ENCODE measurements at regions not wholly inside any gene's neighbourhood (a gene's known extent, or its start where the extent isn't known, plus 50 kb on each side); places are given as distances from the start of the nearest gene placed in this dataset.

DNA sequence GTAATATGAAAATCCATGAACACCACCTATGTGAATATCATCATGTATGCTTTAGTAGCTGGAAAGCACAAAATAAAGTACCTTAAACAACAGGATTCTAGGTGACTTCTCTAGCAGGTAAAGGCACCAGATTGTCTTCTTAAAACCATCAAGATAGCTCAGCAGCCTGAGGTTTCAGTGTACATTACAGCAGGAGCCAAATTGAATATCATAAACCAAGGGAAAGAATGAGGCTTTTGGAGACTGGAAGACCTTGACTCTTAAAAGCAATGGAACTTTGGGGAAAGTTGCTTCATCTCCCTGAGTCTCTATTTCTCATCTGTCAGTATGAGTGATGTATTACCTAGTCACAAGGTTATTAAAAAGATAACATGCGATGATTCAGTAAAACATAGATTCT lies 429.7 kb upstream of the SPHKAP start:
- TF ChIP-seq POLR2A (IDR thresholded peaks at IDR 0.05): no peak
- TF ChIP-seq, protein P1, sequence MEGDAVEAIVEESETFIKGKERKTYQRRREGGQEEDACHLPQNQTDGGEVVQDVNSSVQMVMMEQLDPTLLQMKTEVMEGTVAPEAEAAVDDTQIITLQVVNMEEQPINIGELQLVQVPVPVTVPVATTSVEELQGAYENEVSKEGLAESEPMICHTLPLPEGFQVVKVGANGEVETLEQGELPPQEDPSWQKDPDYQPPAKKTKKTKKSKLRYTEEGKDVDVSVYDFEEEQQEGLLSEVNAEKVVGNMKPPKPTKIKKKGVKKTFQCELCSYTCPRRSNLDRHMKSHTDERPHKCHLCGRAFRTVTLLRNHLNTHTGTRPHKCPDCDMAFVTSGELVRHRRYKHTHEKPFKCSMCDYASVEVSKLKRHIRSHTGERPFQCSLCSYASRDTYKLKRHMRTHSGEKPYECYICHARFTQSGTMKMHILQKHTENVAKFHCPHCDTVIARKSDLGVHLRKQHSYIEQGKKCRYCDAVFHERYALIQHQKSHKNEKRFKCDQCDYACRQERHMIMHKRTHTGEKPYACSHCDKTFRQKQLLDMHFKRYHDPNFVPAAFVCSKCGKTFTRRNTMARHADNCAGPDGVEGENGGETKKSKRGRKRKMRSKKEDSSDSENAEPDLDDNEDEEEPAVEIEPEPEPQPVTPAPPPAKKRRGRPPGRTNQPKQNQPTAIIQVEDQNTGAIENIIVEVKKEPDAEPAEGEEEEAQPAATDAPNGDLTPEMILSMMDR (IDR thresholded peaks at IDR 0.05): no peak

All from thyroid gland (tissue), 4 donors.